GM23338 (cell line): ENCODE measurements at regions not wholly inside any gene's neighbourhood (a gene's known extent, or its start where the extent isn't known, plus 50 kb on each side); places are given as distances from the start of the nearest gene placed in this dataset.

Experiments
- ATAC-seq: fragments of 200-7000 bp; cut with Tn5 transposase; 3 replicates; pipeline ENCODE4 v1.9.1; 2020
- DNase-seq: peaks from one replicate; pipeline ENCODE4 v3.0.0-alpha.2; 2015; ENCODE audit warnings: low spot score
- H2AFZ ChIP-seq: fragments of 200-600 bp; sonication (generic); 2 replicates; pipeline ENCODE4 v1.8.0; 2016; ENCODE audit warnings: antibody characterized with exemption, mild to moderate bottlenecking, moderate library complexity
- H3F3A ChIP-seq: fragments of 200-600 bp; sonication (generic); replicated peaks from 2 replicates; pipeline ENCODE4 v1.8.0; 2017; ENCODE audit warnings: antibody characterized with exemption, mixed run types, low read depth
- H3K27ac ChIP-seq: fragments of 200-600 bp; sonication (generic); 2 replicates; pipeline ENCODE4 v1.6.1; 2016; ENCODE audit warnings: low read depth
- H3K27me3 ChIP-seq: fragments of 200-600 bp; sonication (generic); 2 replicates; pipeline ENCODE4 v1.8.0; 2016; ENCODE audit warnings: mild to moderate bottlenecking, mixed run types, moderate library complexity; ENCODE audit not compliant: insufficient read depth
- H3K36me3 ChIP-seq: fragments of 200-600 bp; sonication (generic); 2 replicates; pipeline ENCODE4 v1.8.0; 2016; ENCODE audit warnings: mild to moderate bottlenecking; ENCODE audit not compliant: insufficient read depth
- H3K4me1 ChIP-seq: fragments of 200-600 bp; sonication (generic); 2 replicates; pipeline ENCODE4 v1.8.0; 2016; ENCODE audit warnings: mild to moderate bottlenecking, moderate library complexity; ENCODE audit not compliant: insufficient read depth
- H3K4me2 ChIP-seq: fragments of 200-600 bp; sonication (generic); 2 replicates; pipeline ENCODE4 v1.7.1; 2017; ENCODE audit warnings: mixed run types
- H3K4me3 ChIP-seq: fragments of 200-600 bp; sonication (generic); 2 replicates; pipeline ENCODE4 v1.6.1; 2016; ENCODE audit warnings: mixed run types
- H3K79me2 ChIP-seq: fragments of 200-600 bp; sonication (generic); replicated peaks from 2 replicates; pipeline ENCODE4 v1.8.0; 2017; ENCODE audit warnings: mild to moderate bottlenecking; ENCODE audit not compliant: insufficient read depth
- H3K9me2 ChIP-seq: fragments of 200-600 bp; sonication (generic); 2 replicates; pipeline ENCODE4 v1.8.0; 2017; ENCODE audit not compliant: insufficient read depth
- H4K20me1 ChIP-seq: fragments of 200-600 bp; sonication (generic); replicated peaks from 2 replicates; pipeline ENCODE4 v1.8.0; 2017; ENCODE audit warnings: mild to moderate bottlenecking; ENCODE audit not compliant: insufficient read depth
- H3K27ac Mint-ChIP-seq: 2 replicates; pipeline ENCODE4 v1.8.0; 2020; ENCODE audit warnings: inconsistent platforms, mild to moderate bottlenecking, moderate library complexity, mixed read lengths
- H3K27me3 Mint-ChIP-seq: 3 replicates; pipeline ENCODE4 v1.8.0; 2022; ENCODE audit warnings: low read depth, mild to moderate bottlenecking, moderate library complexity, mixed read lengths, inconsistent platforms; ENCODE audit not compliant: insufficient read depth, poor library complexity
- H3K36me3 Mint-ChIP-seq: 3 replicates; pipeline ENCODE4 v1.8.0; 2021; ENCODE audit warnings: low read depth, mild to moderate bottlenecking, inconsistent platforms, moderate library complexity, mixed read lengths
- H3K4me1 Mint-ChIP-seq: 3 replicates; pipeline ENCODE4 v1.8.0; 2020; ENCODE audit warnings: mild to moderate bottlenecking, inconsistent platforms, mixed read lengths
- H3K4me3 Mint-ChIP-seq: 3 replicates; pipeline ENCODE4 v1.8.0; 2021; ENCODE audit warnings: moderate library complexity, mild to moderate bottlenecking, inconsistent platforms, mixed read lengths
- H3K9me3 Mint-ChIP-seq: 3 replicates; pipeline ENCODE4 v1.8.0; 2020; ENCODE audit warnings: moderate library complexity, mild to moderate bottlenecking, inconsistent platforms, mixed read lengths
- CREB1 ChIP-seq: fragments of 250-450 bp; sonication (Bioruptor Pico); IDR thresholded peaks from 2 replicates; pipeline ENCODE4 v1.5.0; 2020; ENCODE audit warnings: low read depth, mild to moderate bottlenecking, moderate library complexity
- JUNB ChIP-seq: IDR thresholded peaks from one replicate; pipeline ENCODE4 v1.6.1; 2016; ENCODE audit warnings: antibody characterized with exemption; ENCODE audit not compliant: unreplicated experiment
- ZNF114 ChIP-seq: fragments of 250-450 bp; sonication (Bioruptor Pico); IDR thresholded peaks from 2 replicates; pipeline ENCODE4 v1.5.0; 2020; ENCODE audit warnings: mild to moderate bottlenecking, moderate library complexity
- ZNF331 ChIP-seq: fragments of 250-450 bp; sonication (Bioruptor Pico); IDR thresholded peaks from 2 replicates; pipeline ENCODE4 v1.5.0; 2020; ENCODE audit warnings: low read depth, mild to moderate bottlenecking, moderate library complexity
- TF ChIP-seq, protein P1 (sequence below): IDR thresholded peaks from one replicate; pipeline ENCODE4 v1.6.1; 2018; ENCODE audit warnings: antibody characterized with exemption; ENCODE audit not compliant: unreplicated experiment
- TF ChIP-seq, protein P2 (sequence below): fragments of 250-450 bp; sonication (Bioruptor Pico); IDR thresholded peaks from 2 replicates; pipeline ENCODE4 v1.5.0; 2020; ENCODE audit warnings: mild to moderate bottlenecking, moderate library complexity
- TF ChIP-seq, protein P3 (sequence below): IDR thresholded peaks from 2 replicates; pipeline ENCODE4 v1.6.1; 2016; ENCODE audit warnings: antibody characterized with exemption
- TF ChIP-seq, protein P4 (sequence below), 2 experiments: fragments of 200-600 bp in 1 of 2; sonication (generic) in 1 of 2; conservative IDR thresholded peaks; 2 replicates each; pipeline versions ENCODE4 v1.5.1 to v1.6.1; 2016 to 2017; ENCODE audit warnings: antibody characterized with exemption in 2 of 2, low read depth in 2 of 2, mild to moderate bottlenecking in 2 of 2, moderate library complexity in 1 of 2

DNA sequence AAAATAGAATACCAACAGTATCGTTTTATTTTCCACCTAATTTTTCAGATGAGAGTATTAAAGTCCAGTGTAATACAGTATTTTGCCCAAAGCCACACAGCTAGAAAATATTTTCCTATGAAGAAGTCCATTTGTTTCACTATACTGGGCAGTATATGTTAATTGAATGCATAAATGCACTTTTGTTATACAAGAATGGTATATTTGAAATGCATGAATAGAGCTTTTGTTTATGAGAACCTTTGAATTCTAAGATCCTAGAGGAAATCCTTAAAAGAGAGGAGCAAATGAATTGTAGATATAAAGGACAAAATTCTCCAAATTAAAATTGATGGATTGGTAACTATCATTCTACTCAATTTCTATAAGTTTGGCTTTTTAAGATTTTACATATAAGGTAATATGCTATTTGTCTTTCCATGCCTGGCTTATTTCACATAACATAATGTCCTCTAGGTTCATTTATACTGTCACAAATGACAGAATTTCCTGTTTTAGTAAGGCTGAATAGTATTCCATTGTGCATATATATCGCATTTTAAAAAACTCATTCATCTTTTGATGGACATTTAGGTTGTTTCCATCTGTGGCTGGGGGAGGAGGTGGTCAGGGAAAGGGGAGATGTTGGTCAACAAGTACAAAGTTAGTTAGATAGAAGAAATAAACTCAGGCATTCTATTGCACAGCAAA, 136.6 kb upstream of the DCN start:
- Mint-ChIP-seq H3K4me3 (no peak overlapping the region), H3K9me3 (no peaks in the 10 kb centered on the region; the same call in 1 of the 3 replicates), H3K36me3 (no peaks in the 10 kb centered on the region), H3K27ac (no peak overlapping the region), H3K27me3 (peaks cover 2% of the 10 kb centered on the region), H3K4me1 (peaks cover 16% of the 10 kb centered on the region)
- Histone ChIP-seq H3K4me1 (peaks cover 14% of the 10 kb centered on the region), H4K20me1 (no peaks in the 10 kb centered on the region), H3K79me2 (no peaks in the 10 kb centered on the region), H3F3A (no peaks in the 10 kb centered on the region), H3K36me3 (no peaks in the 10 kb centered on the region), H3K27me3 (no peaks in the 10 kb centered on the region), H2AFZ (no peak overlapping the region), H3K4me2 (peak overlapping the region; percentile 45), H3K27ac (no peak overlapping the region), H3K4me3 (no peak overlapping the region), H3K9me2 (peaks cover 3% of the 10 kb centered on the region; the same call in 1 of the 2 replicates)
- DNase-seq (no peak), ATAC-seq (no peak)
- TF ChIP-seq ZNF114 (CRISPR knock-in tag) (no peak), ZNF331 (CRISPR knock-in tag) (no peak), CREB1 (CRISPR knock-in tag) (no peak), JUNB (no peak)
- TF ChIP-seq, protein P1, sequence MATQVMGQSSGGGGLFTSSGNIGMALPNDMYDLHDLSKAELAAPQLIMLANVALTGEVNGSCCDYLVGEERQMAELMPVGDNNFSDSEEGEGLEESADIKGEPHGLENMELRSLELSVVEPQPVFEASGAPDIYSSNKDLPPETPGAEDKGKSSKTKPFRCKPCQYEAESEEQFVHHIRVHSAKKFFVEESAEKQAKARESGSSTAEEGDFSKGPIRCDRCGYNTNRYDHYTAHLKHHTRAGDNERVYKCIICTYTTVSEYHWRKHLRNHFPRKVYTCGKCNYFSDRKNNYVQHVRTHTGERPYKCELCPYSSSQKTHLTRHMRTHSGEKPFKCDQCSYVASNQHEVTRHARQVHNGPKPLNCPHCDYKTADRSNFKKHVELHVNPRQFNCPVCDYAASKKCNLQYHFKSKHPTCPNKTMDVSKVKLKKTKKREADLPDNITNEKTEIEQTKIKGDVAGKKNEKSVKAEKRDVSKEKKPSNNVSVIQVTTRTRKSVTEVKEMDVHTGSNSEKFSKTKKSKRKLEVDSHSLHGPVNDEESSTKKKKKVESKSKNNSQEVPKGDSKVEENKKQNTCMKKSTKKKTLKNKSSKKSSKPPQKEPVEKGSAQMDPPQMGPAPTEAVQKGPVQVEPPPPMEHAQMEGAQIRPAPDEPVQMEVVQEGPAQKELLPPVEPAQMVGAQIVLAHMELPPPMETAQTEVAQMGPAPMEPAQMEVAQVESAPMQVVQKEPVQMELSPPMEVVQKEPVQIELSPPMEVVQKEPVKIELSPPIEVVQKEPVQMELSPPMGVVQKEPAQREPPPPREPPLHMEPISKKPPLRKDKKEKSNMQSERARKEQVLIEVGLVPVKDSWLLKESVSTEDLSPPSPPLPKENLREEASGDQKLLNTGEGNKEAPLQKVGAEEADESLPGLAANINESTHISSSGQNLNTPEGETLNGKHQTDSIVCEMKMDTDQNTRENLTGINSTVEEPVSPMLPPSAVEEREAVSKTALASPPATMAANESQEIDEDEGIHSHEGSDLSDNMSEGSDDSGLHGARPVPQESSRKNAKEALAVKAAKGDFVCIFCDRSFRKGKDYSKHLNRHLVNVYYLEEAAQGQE: no peak
- TF ChIP-seq, protein P2, sequence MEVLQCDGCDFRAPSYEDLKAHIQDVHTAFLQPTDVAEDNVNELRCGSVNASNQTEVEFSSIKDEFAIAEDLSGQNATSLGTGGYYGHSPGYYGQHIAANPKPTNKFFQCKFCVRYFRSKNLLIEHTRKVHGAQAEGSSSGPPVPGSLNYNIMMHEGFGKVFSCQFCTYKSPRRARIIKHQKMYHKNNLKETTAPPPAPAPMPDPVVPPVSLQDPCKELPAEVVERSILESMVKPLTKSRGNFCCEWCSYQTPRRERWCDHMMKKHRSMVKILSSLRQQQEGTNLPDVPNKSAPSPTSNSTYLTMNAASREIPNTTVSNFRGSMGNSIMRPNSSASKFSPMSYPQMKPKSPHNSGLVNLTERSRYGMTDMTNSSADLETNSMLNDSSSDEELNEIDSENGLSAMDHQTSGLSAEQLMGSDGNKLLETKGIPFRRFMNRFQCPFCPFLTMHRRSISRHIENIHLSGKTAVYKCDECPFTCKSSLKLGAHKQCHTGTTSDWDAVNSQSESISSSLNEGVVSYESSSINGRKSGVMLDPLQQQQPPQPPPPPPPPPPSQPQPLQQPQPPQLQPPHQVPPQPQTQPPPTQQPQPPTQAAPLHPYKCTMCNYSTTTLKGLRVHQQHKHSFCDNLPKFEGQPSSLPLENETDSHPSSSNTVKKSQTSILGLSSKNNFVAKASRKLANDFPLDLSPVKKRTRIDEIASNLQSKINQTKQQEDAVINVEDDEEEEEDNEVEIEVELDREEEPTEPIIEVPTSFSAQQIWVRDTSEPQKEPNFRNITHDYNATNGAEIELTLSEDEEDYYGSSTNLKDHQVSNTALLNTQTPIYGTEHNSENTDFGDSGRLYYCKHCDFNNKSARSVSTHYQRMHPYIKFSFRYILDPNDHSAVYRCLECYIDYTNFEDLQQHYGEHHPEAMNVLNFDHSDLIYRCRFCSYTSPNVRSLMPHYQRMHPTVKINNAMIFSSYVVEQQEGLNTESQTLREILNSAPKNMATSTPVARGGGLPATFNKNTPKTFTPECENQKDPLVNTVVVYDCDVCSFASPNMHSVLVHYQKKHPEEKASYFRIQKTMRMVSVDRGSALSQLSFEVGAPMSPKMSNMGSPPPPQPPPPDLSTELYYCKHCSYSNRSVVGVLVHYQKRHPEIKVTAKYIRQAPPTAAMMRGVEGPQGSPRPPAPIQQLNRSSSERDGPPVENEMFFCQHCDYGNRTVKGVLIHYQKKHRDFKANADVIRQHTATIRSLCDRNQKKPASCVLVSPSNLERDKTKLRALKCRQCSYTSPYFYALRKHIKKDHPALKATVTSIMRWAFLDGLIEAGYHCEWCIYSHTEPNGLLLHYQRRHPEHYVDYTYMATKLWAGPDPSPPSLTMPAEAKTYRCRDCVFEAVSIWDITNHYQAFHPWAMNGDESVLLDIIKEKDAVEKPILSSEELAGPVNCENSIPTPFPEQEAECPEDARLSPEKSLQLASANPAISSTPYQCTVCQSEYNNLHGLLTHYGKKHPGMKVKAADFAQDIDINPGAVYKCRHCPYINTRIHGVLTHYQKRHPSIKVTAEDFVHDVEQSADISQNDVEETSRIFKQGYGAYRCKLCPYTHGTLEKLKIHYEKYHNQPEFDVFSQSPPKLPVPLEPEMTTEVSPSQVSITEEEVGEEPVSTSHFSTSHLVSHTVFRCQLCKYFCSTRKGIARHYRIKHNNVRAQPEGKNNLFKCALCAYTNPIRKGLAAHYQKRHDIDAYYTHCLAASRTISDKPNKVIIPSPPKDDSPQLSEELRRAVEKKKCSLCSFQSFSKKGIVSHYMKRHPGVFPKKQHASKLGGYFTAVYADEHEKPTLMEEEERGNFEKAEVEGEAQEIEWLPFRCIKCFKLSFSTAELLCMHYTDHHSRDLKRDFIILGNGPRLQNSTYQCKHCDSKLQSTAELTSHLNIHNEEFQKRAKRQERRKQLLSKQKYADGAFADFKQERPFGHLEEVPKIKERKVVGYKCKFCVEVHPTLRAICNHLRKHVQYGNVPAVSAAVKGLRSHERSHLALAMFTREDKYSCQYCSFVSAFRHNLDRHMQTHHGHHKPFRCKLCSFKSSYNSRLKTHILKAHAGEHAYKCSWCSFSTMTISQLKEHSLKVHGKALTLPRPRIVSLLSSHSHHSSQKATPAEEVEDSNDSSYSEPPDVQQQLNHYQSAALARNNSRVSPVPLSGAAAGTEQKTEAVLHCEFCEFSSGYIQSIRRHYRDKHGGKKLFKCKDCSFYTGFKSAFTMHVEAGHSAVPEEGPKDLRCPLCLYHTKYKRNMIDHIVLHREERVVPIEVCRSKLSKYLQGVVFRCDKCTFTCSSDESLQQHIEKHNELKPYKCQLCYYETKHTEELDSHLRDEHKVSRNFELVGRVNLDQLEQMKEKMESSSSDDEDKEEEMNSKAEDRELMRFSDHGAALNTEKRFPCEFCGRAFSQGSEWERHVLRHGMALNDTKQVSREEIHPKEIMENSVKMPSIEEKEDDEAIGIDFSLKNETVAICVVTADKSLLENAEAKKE: no peak
- TF ChIP-seq, protein P3, sequence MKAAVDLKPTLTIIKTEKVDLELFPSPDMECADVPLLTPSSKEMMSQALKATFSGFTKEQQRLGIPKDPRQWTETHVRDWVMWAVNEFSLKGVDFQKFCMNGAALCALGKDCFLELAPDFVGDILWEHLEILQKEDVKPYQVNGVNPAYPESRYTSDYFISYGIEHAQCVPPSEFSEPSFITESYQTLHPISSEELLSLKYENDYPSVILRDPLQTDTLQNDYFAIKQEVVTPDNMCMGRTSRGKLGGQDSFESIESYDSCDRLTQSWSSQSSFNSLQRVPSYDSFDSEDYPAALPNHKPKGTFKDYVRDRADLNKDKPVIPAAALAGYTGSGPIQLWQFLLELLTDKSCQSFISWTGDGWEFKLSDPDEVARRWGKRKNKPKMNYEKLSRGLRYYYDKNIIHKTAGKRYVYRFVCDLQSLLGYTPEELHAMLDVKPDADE: no peak
- TF ChIP-seq, protein P4, sequence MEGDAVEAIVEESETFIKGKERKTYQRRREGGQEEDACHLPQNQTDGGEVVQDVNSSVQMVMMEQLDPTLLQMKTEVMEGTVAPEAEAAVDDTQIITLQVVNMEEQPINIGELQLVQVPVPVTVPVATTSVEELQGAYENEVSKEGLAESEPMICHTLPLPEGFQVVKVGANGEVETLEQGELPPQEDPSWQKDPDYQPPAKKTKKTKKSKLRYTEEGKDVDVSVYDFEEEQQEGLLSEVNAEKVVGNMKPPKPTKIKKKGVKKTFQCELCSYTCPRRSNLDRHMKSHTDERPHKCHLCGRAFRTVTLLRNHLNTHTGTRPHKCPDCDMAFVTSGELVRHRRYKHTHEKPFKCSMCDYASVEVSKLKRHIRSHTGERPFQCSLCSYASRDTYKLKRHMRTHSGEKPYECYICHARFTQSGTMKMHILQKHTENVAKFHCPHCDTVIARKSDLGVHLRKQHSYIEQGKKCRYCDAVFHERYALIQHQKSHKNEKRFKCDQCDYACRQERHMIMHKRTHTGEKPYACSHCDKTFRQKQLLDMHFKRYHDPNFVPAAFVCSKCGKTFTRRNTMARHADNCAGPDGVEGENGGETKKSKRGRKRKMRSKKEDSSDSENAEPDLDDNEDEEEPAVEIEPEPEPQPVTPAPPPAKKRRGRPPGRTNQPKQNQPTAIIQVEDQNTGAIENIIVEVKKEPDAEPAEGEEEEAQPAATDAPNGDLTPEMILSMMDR (conservative IDR thresholded peaks at IDR 0.05; ENCODE audit: low read depth in 2 of 2): no peak
